ENCODE measurements at regions not wholly inside any gene's neighbourhood (a gene's known extent, or its start where the extent isn't known, plus 50 kb on each side); places are given as distances from the start of the nearest gene placed in this dataset.

DNA sequence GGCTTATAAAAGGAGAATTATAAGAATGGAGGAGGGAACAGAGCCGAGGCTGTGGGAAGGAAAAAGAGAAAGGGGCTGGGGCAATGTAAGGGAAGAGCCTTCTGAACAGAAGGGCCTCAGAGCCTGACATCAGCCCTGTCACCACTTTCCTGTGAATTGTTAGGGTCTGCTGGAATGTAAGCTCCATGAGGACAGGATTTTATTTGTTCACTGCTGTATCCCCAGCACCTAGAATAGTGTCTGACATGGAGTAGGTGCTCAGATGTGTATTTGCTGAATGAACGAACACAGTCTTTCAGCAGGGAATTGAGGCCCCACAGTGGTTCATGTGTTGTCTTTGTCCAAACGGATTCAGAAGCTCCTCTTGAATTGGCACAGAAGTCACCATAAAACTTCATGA, 251.5 kb downstream of the OPA1 start:
- DNase-seq (ENCODE audit: low read depth in 1 of 2, low spot score in 2 of 2), result no peak
- H3K79me1 ChIP-seq (ENCODE audit: low read depth, low read length), result no peaks in the 10 kb centered on the region
- no peak overlapping the region for H3K9ac ChIP-seq (replicated peaks in 1 of 4; ENCODE audit: extremely low read depth in 1 of 4, low read depth in 3 of 4, low read length in 3 of 4)
- POLR2A ChIA-PET (ENCODE audit: partially characterized antibody), result no interaction called here
- CTCF ChIA-PET (ENCODE audit: partially characterized antibody), result interaction anchor here (0.8 to 1.8 kb wide), 6 partner anchors 15 to 425 kb away, joined by 3 to 5 read pairs (median 3); no protein-coding TSS in a partner anchor
- no peak overlapping the region for H2BK5ac ChIP-seq (ENCODE audit: low read depth, low read length)
- 0 out of 2 replicates have a peak overlapping the region, but pooled peaks have one; percentile 4 for H2BK15ac ChIP-seq (ENCODE audit: low read length)
- no peaks in the 10 kb centered on the region for H3K23me2 ChIP-seq (ENCODE audit: low read depth, low read length)
- no peak overlapping the region for H3K56ac ChIP-seq (replicated peaks; ENCODE audit: insufficient read length, low read depth, low read length)
- H2AK5ac ChIP-seq (ENCODE audit: low read depth, low read length), result no peak overlapping the region
- H2BK20ac ChIP-seq (ENCODE audit: low read length), result no peak overlapping the region
- no peak overlapping the region for H2BK120ac ChIP-seq (replicated peaks; ENCODE audit: low read depth, low read length)
- no peaks in the 10 kb centered on the region for H4K20me1 ChIP-seq (replicated peaks in 1 of 2; ENCODE audit: control insufficient read depth in 1 of 2, insufficient read depth in 2 of 2, low read length in 2 of 2)
- H4K8ac ChIP-seq (ENCODE audit: extremely low read depth, insufficient read depth, low read length), result no peak overlapping the region
- H3K36me3 ChIP-seq (ENCODE audit: control insufficient read depth in 2 of 4, insufficient read depth in 4 of 4, low read length in 3 of 4), result no peaks in the 10 kb centered on the region
- no peak overlapping the region for H3K14ac ChIP-seq (ENCODE audit: insufficient read length)
- no peak overlapping the region for H3K4ac ChIP-seq (replicated peaks; ENCODE audit: insufficient read length, low read depth, low read length)
- peaks cover 0 to 3% (median 1%) of the 10 kb centered on the region in 4 experiments; a peak in 3 of 7 replicates for H3K4me1 ChIP-seq (replicated peaks in 1 of 4; ENCODE audit: control insufficient read depth in 3 of 4, insufficient read depth in 4 of 4, low read length in 3 of 4)
- FAIRE-seq, result no peak
- H4K5ac ChIP-seq (ENCODE audit: insufficient read length, low read depth, low read length), result no peak overlapping the region
- no peak for TF ChIP-seq CTBP2 (IDR thresholded peaks at IDR 0.05; ENCODE audit: borderline replicate concordance, insufficient read depth, insufficient read length, low read length)
- no peak for TF ChIP-seq FOSL1 (IDR thresholded peaks at IDR 0.05; ENCODE audit: insufficient read depth, low read depth, low read length)
- TF ChIP-seq CBX8 (IDR thresholded peaks at IDR 0.05; ENCODE audit: borderline replicate concordance, low read depth, low read length), result no peak
- no peak for TF ChIP-seq HDAC6 (IDR thresholded peaks at IDR 0.05; ENCODE audit: low read depth, low read length)
- TF ChIP-seq ZNF274 (IDR thresholded peaks at IDR 0.05; ENCODE audit: borderline replicate concordance, extremely low read depth, low read length), result no peak
- no peak for TF ChIP-seq SP1 (IDR thresholded peaks at IDR 0.05; ENCODE audit: low read depth, low read length)
- no peak for TF ChIP-seq TCF12 (IDR thresholded peaks at IDR 0.05; ENCODE audit: low read depth, low read length)
- no peak for TF ChIP-seq ASH2L (IDR thresholded peaks at IDR 0.05; ENCODE audit: low read length)
- no peak for TF ChIP-seq BRCA1 (IDR thresholded peaks at IDR 0.05; ENCODE audit: low read depth, low read length)
- TF ChIP-seq POLR2AphosphoS5 (IDR thresholded peaks at IDR 0.05; ENCODE audit: low read depth, low read length), result no peak
- no peak overlapping the region for H3K18ac ChIP-seq (ENCODE audit: extremely low read depth, low read length)
- no peak overlapping the region for H4K91ac ChIP-seq (replicated peaks; ENCODE audit: insufficient read length, low read length)
- no peak overlapping the region for H3K23ac ChIP-seq (ENCODE audit: insufficient read length)
- peaks cover 2 to 3% of the 10 kb centered on the region in 2 experiments; a peak in 1 of 4 replicates for H3K9me3 ChIP-seq (ENCODE audit: insufficient read depth in 2 of 2, low read depth in 1 of 2, low read length in 1 of 2)
- peaks cover 0 to 2% (median 0%) of the 10 kb centered on the region in 4 experiments; a peak in 2 of 7 replicates for H3K27me3 ChIP-seq (replicated peaks in 1 of 4; ENCODE audit: control insufficient read depth in 3 of 4, extremely low read depth in 1 of 4, insufficient read depth in 3 of 4, low read length in 3 of 4)
- H3K4me2 ChIP-seq (ENCODE audit: insufficient read depth in 1 of 2, low read depth in 2 of 2, low read length in 2 of 2), result no peak overlapping the region
- WGBS, 2 experiments (ENCODE audit: extremely low coverage in 1 of 2, insufficient coverage in 1 of 2, insufficient read length in 1 of 2, insufficient replicate concordance in 2 of 2, low coverage in 1 of 2, low lambda C conversion rate in 2 of 2, missing lambda C conversion rate in 1 of 2), result 82% methylated on average over 3 of the region's 3 CpGs; no CpG with 5 or more reads in 1 of the 2 experiments
- H3K79me2 ChIP-seq (ENCODE audit: control insufficient read depth in 1 of 2, insufficient read depth in 2 of 2, low read length in 2 of 2), result no peaks in the 10 kb centered on the region
- H2AFZ ChIP-seq (ENCODE audit: low read length), result no peak overlapping the region
- H2BK12ac ChIP-seq (ENCODE audit: low read depth, low read length), result no peak overlapping the region
- no peak overlapping the region for H3K4me3 ChIP-seq (ENCODE audit: extremely low read depth in 1 of 4, insufficient read depth in 2 of 4, low read depth in 3 of 4, low read length in 4 of 4)
- H3K27ac ChIP-seq (ENCODE audit: low read depth, low read length), result no peak overlapping the region

Data from H1 (cell line).